ENCODE measurements at regions not wholly inside any gene's neighbourhood (a gene's known extent, or its start where the extent isn't known, plus 50 kb on each side); places are given as distances from the start of the nearest gene placed in this dataset.
A peak's percentile ranks its signal among the peaks of the same experiment; 100 is the strongest.

- Mint-ChIP-seq H3K4me3 (no peak overlapping the region), H3K4me1 (ENCODE audit: unreplicated experiment) (peaks cover 4% of the 10 kb centered on the region), H3K9me3 (no peaks in the 10 kb centered on the region), H3K36me3 (no peaks in the 10 kb centered on the region), H3K27ac (no peak overlapping the region), H3K27me3 (peaks cover 36% of the 10 kb centered on the region)
- no peak for DNase-seq (ENCODE audit: extremely low spot score, unreplicated experiment)
- TF ChIP-seq CTCF (conservative IDR thresholded peaks at IDR 0.05), result peak; percentile 65
Observed at GRCh38 chr1:221478050-221478949, 263.6 kb downstream of the DUSP10 start.

DNA sequence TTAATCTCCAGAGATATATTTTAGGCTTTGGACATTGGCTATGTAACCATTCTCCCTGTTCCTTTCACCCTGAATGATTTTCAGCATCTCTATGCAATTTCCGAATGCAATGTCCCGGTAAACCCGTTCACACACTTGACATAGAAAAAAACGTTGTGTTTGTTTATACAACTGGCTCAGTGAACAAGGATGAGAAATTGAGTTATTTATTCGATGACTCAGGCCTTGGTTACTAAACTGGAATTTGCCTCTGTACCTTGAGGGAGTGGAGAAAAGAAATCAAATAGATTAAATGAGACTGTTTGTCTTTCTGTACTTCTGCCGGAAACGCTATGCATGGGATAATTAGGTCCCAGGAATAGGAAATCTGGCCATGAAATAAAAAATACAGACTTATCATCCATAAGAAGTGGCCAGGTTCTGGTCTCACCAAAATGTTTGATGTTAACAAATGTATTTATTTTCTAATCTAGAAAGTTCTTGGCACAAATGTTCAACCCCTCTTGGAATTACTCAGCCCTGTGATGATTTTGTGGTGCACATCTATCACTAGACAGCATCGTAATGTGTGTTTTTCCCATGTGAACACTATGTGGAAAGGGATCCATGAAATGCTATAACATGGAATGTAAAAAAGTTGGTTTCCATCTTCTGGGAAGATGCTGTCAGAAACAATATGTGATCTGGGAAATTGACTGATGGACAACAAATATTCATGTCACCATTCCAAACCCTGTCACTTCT is 253.9 kb downstream of the DUSP10 start:
- no peak overlapping the region for H3K4me3 Mint-ChIP-seq
- no peaks in the 10 kb centered on the region for H3K36me3 Mint-ChIP-seq
- DNase-seq (ENCODE audit: extremely low spot score, unreplicated experiment), result no peak
- H3K9me3 Mint-ChIP-seq, result peaks cover 6% of the 10 kb centered on the region
- H3K4me1 Mint-ChIP-seq (ENCODE audit: unreplicated experiment), result peaks cover 7% of the 10 kb centered on the region
- TF ChIP-seq CTCF (conservative IDR thresholded peaks at IDR 0.05), result no peak
- H3K27ac Mint-ChIP-seq, result peak overlapping the region; percentile 22
- H3K27me3 Mint-ChIP-seq, result peaks cover 3% of the 10 kb centered on the region

DNA sequence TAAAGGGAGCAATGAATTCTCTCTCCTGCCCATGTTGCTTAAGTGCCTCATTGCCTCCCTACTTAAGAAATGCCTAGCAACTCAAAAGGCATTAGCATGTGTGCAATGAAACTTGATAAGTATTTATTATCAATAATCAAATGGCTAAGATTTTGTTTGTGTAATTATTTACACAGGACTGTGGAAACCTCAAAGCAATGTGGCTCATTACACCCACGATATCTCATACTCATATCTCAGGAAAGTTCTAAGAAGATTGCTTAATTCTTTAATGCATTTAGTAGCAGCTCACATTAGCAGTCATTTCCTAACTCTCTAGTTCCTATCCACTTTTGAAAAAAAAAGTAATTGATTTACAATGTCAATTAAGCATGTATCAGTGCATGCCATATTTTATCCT is 253.3 kb downstream of the DUSP10 start:
- Mint-ChIP-seq H3K27ac (peak overlapping the region; percentile 22), H3K4me1 (ENCODE audit: unreplicated experiment) (peaks cover 1% of the 10 kb centered on the region), H3K4me3 (no peak overlapping the region), H3K27me3 (peaks cover 3% of the 10 kb centered on the region), H3K36me3 (no peaks in the 10 kb centered on the region), H3K9me3 (peaks cover 6% of the 10 kb centered on the region)
- no peak for TF ChIP-seq CTCF (conservative IDR thresholded peaks at IDR 0.05)
- no peak for DNase-seq (ENCODE audit: extremely low spot score, unreplicated experiment)

DNA sequence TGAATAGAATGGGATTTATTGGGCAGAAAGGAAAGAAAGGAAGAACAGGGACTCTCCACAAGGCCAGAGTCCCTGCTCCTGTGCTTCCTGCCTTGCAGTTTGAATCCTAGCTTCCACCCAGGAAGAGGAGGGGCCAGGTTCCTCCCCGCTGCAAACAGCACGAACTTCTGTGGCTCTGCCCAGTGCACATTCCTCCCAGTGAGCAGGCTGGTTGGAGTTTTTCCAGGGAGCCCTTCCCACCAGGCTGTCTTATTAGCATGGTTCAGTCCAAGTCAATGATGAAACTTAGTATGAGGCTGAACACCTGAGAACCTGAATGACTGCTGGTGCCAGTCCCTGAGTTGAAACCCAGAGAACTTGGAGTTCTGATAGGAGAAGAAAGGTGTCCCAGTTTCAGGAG is 247.2 kb downstream of the DUSP10 start:
- no peak overlapping the region for H3K4me3 Mint-ChIP-seq
- peaks cover 6% of the 10 kb centered on the region for H3K27me3 Mint-ChIP-seq
- no peaks in the 10 kb centered on the region for H3K36me3 Mint-ChIP-seq
- TF ChIP-seq CTCF (conservative IDR thresholded peaks at IDR 0.05), result no peak
- DNase-seq (ENCODE audit: extremely low spot score, unreplicated experiment), result no peak
- H3K4me1 Mint-ChIP-seq (ENCODE audit: unreplicated experiment), result no peaks in the 10 kb centered on the region
- no peak overlapping the region for H3K27ac Mint-ChIP-seq
- no peaks in the 10 kb centered on the region for H3K9me3 Mint-ChIP-seq

GRCh38 chr1:221497046-221497445 is 244.8 kb downstream of the DUSP10 start:
- H3K4me3 Mint-ChIP-seq, result no peak overlapping the region
- TF ChIP-seq CTCF (conservative IDR thresholded peaks at IDR 0.05), result no peak

More at GRCh38 chr1:221497046-221497445, 244.8 kb downstream of the DUSP10 start:
- Mint-ChIP-seq H3K36me3 (no peaks in the 10 kb centered on the region), H3K27me3 (peaks cover 3% of the 10 kb centered on the region), H3K27ac (no peak overlapping the region), H3K4me1 (ENCODE audit: unreplicated experiment) (no peaks in the 10 kb centered on the region), H3K9me3 (no peaks in the 10 kb centered on the region)
- no peak for DNase-seq (ENCODE audit: extremely low spot score, unreplicated experiment)

Measured in type B pancreatic cell (in vitro differentiated cells).